ENCODE measurements at regions not wholly inside any gene's neighbourhood (a gene's known extent, or its start where the extent isn't known, plus 50 kb on each side); places are given as distances from the start of the nearest gene placed in this dataset.

DNA sequence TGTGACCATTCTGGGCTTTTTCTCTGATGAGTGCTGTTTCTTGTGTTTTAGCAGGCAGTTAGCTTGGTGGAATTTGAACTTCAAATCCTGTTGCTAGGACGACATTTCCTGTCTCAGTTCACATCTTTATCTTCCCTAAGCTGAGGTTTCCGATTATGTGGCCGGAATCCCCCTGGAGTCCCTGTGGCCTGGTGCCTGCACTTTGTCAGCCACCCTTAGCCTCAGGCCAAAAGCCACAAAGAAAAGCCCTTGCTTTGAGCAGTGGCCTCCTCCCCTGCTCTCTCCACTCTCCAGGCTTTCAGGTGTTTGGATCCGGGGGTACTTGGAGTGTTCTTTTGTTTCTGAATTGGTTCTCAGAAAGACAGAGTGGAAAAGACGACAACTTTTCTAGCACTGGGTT lies 59.9 kb upstream of the PMEPA1 start:
- no peak for TF ChIP-seq SRF (IDR thresholded peaks at IDR 0.05; ENCODE audit: low read depth, low read length)
- TF ChIP-seq, protein P1, sequence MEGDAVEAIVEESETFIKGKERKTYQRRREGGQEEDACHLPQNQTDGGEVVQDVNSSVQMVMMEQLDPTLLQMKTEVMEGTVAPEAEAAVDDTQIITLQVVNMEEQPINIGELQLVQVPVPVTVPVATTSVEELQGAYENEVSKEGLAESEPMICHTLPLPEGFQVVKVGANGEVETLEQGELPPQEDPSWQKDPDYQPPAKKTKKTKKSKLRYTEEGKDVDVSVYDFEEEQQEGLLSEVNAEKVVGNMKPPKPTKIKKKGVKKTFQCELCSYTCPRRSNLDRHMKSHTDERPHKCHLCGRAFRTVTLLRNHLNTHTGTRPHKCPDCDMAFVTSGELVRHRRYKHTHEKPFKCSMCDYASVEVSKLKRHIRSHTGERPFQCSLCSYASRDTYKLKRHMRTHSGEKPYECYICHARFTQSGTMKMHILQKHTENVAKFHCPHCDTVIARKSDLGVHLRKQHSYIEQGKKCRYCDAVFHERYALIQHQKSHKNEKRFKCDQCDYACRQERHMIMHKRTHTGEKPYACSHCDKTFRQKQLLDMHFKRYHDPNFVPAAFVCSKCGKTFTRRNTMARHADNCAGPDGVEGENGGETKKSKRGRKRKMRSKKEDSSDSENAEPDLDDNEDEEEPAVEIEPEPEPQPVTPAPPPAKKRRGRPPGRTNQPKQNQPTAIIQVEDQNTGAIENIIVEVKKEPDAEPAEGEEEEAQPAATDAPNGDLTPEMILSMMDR (IDR thresholded peaks at IDR 0.05; ENCODE audit: control extremely low read depth in 1 of 3, insufficient read depth in 1 of 3, low read depth in 1 of 3, low read length in 3 of 3), result no peak
- no peak for TF ChIP-seq SIRT6 (IDR thresholded peaks at IDR 0.05; ENCODE audit: low read length)
- TF ChIP-seq JUND (IDR thresholded peaks at IDR 0.05; ENCODE audit: low read length), result no peak
- TF ChIP-seq RNF2 (IDR thresholded peaks at IDR 0.05; ENCODE audit: borderline replicate concordance, low read depth, low read length, missing control alignments, poor library complexity, severe bottlenecking), result no peak
- TF ChIP-seq GTF2F1 (IDR thresholded peaks at IDR 0.05; ENCODE audit: borderline replicate concordance, low read depth, low read length), result no peak
- TF ChIP-seq, protein P2, sequence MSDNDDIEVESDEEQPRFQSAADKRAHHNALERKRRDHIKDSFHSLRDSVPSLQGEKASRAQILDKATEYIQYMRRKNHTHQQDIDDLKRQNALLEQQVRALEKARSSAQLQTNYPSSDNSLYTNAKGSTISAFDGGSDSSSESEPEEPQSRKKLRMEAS (IDR thresholded peaks at IDR 0.05), result no peak
- TF ChIP-seq, protein P3, sequence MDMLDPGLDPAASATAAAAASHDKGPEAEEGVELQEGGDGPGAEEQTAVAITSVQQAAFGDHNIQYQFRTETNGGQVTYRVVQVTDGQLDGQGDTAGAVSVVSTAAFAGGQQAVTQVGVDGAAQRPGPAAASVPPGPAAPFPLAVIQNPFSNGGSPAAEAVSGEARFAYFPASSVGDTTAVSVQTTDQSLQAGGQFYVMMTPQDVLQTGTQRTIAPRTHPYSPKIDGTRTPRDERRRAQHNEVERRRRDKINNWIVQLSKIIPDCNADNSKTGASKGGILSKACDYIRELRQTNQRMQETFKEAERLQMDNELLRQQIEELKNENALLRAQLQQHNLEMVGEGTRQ (IDR thresholded peaks at IDR 0.05; ENCODE audit: low read length), result no peak
- no peak for TF ChIP-seq BACH1 (IDR thresholded peaks at IDR 0.05; ENCODE audit: low read length)

Data from H1 (cell line).